Aorta (tissue), 5 donors: ENCODE measurements at regions not wholly inside any gene's neighbourhood (a gene's known extent, or its start where the extent isn't known, plus 50 kb on each side); places are given as distances from the start of the nearest gene placed in this dataset.

ENCODE experiments used
- ATAC-seq: fragments of 200-7000 bp; cut with Tn5 transposase; one replicate; pipeline ENCODE4 v1.9.1; 2022; ENCODE audit warnings: moderate library complexity; ENCODE audit not compliant: low FRiP score
- DNase-seq, 2 donors: peaks; one replicate each; pipeline ENCODE4 v3.0.0-alpha.2; 2020
- H3K27ac ChIP-seq, 2 donors: one replicate each; pipeline ENCODE4 v1.5.1; 2013; ENCODE audit warnings: low read length in 2 of 2, mild to moderate bottlenecking in 2 of 2, moderate library complexity in 2 of 2, control low read depth in 1 of 2, inconsistent platforms in 1 of 2, low read depth in 1 of 2
- H3K27me3 ChIP-seq, 2 donors: one replicate each; pipeline ENCODE4 v1.6.1; 2013; ENCODE audit warnings: control low read depth in 1 of 2, low read length in 1 of 2, mild to moderate bottlenecking in 1 of 2, moderate library complexity in 1 of 2; ENCODE audit not compliant: insufficient read depth in 2 of 2, control insufficient read depth in 1 of 2
- H3K36me3 ChIP-seq, 2 donors: one replicate each; pipeline ENCODE4 v1.6.1; 2013; ENCODE audit warnings: control low read depth in 1 of 2, low read length in 1 of 2, mild to moderate bottlenecking in 1 of 2; ENCODE audit not compliant: insufficient read depth in 2 of 2, control insufficient read depth in 1 of 2
- H3K4me1 ChIP-seq, 2 donors: one replicate each; pipeline ENCODE4 v1.6.1; 2013; ENCODE audit warnings: low read length in 2 of 2, control low read depth in 1 of 2, mild to moderate bottlenecking in 1 of 2, moderate library complexity in 1 of 2; ENCODE audit not compliant: insufficient read depth in 2 of 2, control insufficient read depth in 1 of 2
- H3K4me3 ChIP-seq, 2 donors: one replicate each; pipeline ENCODE4 v1.5.1; 2013; ENCODE audit warnings: low read length in 2 of 2, control low read depth in 1 of 2, mild to moderate bottlenecking in 1 of 2
- H3K9me3 ChIP-seq: one replicate; pipeline ENCODE4 v1.6.1; 2013; ENCODE audit warnings: mild to moderate bottlenecking, low read length; ENCODE audit not compliant: control insufficient read depth
- WGBS, 2 donors: extraction: QIAGEN DNeasy Blood & Tissue Kit; methylation state at CpG; one replicate each; pipeline ENCODE4 v1.1.7; 2013; 5-methylcytosine and 5-hydroxymethylcytosine counted together
- intact Hi-C, 2 donors: fragments of 100-400 bp; cut with DNase I; formaldehyde crosslinking; loops; one replicate each; pipeline versions ENCODE4 v1.14.2 to v1.15.0; 2022
- donor health status: healthy with polysubstance abuse.
- donor health status: Bipolar disorder and iron deficiency.
- donor health status: DM: no; HTN: no; CAD: no.
- donor health status: DM: no; HTN: no; CAD: no.
- donor health status: DM: yes; HTN: yes; CAD: no.

DNA sequence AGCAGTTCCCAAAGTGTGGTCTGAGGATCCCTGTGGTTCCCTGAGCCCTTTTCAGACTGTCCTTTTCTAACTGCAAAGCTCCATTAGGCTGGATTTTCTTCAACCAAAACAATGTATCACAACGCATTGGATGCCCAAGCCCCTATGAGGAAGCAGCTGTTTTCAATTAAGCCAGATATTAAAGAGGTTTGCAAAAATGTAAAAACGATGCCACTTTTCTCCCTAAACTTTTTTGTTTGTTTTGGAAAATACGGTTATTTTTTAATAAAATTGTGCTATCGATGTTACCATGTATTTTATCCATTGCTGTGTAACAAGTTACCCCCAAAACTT is 170.4 kb upstream of the BCOR start:
- H3K27me3 ChIP-seq, result no peaks in the 10 kb centered on the region
- H3K9me3 ChIP-seq, result no peaks in the 10 kb centered on the region
- WGBS, 2 donors, result 47% methylated on average over 4 of the region's 4 CpGs
- H3K4me3 ChIP-seq, result no peak overlapping the region
- peak overlapping the region in 1 of 2 donors; percentile 87 for H3K27ac ChIP-seq
- intact Hi-C loops, result loop anchor here (5.0 to 10.0 kb wide), 4 partner anchors 363 to 541 kb away; no protein-coding TSS in a partner anchor
- no peak for ATAC-seq
- no peaks in the 10 kb centered on the region for H3K36me3 ChIP-seq
- H3K4me1 ChIP-seq, result no peaks in the 10 kb centered on the region
- no peak for DNase-seq

DNA sequence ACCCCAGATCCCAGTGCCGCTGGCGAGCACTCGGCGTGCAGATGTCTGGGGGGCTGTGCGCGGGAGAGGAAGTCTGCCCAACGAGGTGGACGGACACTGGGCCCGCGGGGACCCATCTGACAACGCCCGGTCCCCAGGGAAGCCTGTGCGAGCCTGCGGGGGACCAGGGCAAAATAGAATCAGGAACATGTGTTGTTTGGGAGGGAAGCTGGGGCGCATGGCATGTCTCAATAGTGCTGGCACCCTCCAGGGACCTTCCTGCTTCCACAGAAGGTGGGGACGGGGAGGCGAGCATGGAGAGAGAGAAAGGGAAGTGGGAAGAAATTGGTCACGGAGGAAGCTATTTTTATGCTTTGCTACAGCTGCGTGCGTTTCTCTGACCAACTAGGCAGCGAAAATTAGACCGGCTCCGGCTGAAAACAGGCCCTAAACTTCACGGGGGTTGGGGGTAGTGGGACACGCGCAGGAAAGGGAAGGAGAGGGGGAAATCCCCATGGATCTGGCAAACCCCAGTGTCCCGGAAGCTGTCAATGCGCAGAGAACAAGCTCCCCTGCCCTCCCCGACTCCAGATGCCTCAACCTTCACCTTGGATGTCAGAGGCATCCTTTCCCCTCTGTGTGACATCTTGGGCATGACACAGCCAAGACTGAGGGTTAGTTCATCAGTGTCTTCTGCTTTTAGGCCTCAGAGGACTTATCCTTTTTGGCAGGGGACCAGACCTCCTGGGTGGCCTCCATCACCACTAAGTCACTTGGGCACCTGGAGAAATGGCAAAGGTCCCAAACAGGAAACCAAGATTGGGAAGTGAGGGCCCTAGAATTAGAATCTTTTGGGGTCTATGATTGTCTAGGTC is 169.8 kb upstream of the BCOR start:
- Histone ChIP-seq H3K27ac (peak overlapping the region; percentile 2 to 87), H3K4me3 (no peak overlapping the region), H3K27me3 (no peaks in the 10 kb centered on the region), H3K9me3 (no peaks in the 10 kb centered on the region), H3K4me1 (no peaks in the 10 kb centered on the region), H3K36me3 (no peaks in the 10 kb centered on the region)
- intact Hi-C loops, result loop anchor here (2.0 to 10.0 kb wide), 5 partner anchors 93 to 540 kb away; no protein-coding TSS in a partner anchor
- DNase-seq (peak; percentile 73 to 77), ATAC-seq (peak; percentile 24)
- WGBS, 2 donors, result 1 to 12% methylated on average over 28 to 29 of the region's 29 CpGs

DNA sequence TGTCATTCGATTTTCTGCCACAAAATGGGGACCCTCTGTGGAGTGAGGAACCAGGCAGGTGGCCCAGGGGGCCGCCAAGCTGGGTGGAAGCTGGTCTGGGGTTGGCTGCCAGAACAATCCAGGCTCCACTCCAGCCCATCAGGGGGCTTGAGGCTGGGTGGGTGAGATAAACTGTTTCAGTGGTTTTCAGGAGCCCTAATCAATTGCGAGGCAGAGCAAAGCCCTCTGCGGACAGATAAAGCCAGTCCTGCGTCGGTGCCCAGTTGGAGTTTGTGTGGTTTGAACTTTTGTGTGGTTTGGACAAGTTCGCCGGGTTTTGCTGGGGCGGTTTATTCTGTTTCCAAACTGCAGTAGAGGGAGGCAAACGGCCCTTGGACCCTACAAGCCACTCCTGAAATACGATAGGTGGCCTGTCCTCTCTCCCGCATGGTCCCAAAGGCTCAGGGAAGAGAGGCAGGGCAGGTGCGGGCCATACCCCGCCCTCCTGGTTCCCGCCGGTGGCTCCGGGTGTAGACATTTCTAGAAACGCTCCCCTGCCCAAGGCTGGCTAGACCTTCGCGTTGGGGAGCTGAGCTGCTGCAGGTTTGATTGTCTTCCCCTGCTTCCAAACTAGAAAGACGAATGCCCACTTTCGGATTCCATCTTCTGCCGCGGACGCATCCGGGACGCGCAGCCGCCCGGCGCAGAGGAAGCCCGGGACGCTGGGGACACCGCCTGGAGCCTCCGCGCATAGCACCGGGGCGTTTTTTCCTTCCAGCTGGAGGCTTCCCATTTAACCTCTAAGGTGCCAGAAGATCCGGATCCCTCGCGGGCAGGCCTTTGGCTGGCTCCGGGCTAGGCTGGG is 169.0 kb upstream of the BCOR start:
- Histone ChIP-seq H3K27ac (peak overlapping the region; percentile 2 to 87), H3K27me3 (no peaks in the 10 kb centered on the region), H3K4me1 (no peaks in the 10 kb centered on the region), H3K9me3 (no peaks in the 10 kb centered on the region), H3K36me3 (no peaks in the 10 kb centered on the region), H3K4me3 (peak overlapping the region in 1 of 2 donors; percentile 75)
- ATAC-seq (peak; percentile 88), DNase-seq (peak; percentile 75 to 88)
- intact Hi-C loops, result loop anchor here (2.0 to 10.0 kb wide), 5 partner anchors 92 to 539 kb away; no protein-coding TSS in a partner anchor
- 3 to 9% methylated on average over 42 of the region's 42 CpGs for WGBS, 2 donors

DNA sequence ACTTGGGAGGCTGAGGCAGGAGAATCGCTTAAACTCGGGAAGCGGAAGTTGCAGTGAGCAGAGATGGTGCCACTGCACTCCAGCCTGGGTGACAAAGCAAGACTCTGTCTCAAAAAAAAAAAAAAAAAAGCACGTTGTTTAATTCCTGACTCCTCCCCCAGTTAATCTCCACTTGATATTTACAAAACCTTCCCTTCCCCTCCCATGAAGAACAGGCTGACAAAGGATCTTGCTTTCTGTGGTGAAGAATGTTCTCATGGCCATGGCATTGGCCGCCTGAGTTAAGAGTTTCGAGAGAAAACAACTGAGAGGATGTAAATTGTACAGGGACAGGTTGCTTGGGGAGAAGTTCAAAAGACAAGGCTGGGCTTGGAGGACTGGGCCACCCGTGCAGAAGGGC is 168.2 kb upstream of the BCOR start:
- Histone ChIP-seq H3K36me3 (no peaks in the 10 kb centered on the region), H3K27me3 (no peaks in the 10 kb centered on the region), H3K9me3 (no peaks in the 10 kb centered on the region), H3K27ac (no peak overlapping the region), H3K4me3 (no peak overlapping the region), H3K4me1 (no peaks in the 10 kb centered on the region)
- intact Hi-C loops, result loop anchor here (2.0 to 10.0 kb wide), 5 partner anchors 91 to 539 kb away; no protein-coding TSS in a partner anchor
- DNase-seq, result no peak
- ATAC-seq, result no peak
- WGBS, 2 donors, result 73 to 76% methylated on average over 7 of the region's 7 CpGs

DNA sequence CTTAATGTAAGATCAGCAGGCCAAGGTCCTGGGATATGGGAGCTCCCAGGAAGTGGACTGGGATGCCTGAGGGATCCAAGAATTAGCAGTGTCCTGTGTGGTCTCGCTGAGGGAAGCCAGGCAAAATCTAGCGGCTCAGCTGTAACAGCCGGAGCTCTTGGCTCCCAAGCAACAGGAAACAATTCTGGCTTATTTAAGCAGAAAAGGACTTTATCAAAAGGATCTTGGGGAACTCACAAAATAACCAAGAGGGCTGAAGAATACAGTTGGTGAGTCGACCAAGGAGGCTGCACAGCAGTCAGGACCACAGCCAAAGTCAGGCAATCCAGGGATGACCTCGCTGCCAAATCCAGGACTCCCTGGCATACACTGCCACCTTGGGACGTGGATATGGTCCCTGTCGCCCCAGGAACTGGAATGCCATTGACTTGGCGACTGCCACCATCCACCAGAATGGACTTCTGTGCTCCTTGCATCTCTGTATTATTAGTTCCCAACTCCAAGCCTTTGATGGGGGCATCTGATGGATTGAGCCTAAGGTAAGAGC is 165.3 kb upstream of the BCOR start:
- intact Hi-C loops, result loop anchor here in 1 of 2 donors (10.0 kb wide), 2 partner anchors 358 to 448 kb away; no protein-coding TSS in a partner anchor
- Histone ChIP-seq H3K27me3 (no peaks in the 10 kb centered on the region), H3K4me1 (no peaks in the 10 kb centered on the region), H3K9me3 (no peaks in the 10 kb centered on the region), H3K4me3 (no peak overlapping the region), H3K36me3 (no peaks in the 10 kb centered on the region), H3K27ac (peak overlapping the region in 1 of 2 donors; percentile 78)
- DNase-seq (no peak), ATAC-seq (no peak)
- 16 to 40% methylated on average over 8 of the region's 8 CpGs for WGBS, 2 donors

DNA sequence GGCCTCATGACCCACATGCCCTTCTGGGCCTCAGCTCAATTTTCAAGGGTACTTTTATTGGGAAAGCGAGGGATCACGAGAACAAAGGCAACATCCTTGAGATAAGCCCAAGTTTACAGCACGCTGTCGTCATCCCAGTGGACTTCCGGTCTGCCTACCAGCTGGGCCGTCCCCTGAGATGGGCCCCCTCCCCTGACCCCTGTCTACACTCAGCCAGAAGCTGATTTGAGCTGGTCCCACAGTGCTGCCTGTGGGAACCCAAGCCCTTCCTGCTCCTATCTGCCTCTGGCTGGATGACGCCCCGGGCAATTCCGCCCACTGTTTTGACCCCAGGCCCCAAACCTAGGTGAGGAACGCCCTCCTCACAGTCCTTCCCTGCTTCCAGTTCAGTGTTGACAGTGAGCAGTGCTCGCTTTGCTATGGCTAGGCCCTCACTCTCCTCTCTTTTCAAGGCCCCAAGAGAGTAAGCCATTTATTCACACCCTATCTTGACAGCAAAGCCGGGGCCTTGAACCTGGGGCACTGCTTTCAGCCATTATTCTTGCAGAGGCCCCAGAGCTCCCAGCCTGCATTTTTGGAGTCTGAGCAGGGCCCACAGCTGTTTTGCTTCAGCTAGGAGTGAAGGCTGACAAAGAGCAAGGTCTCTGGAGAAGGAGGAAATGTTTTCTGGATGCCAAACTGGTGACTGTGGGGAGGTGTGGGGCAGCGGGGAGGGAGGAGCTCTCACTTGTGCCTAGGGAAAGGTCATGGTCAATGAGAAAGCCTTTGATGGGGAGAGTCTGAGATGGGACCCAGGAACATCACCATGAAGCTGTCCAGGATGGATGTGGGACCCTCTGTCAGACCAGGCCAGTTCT is 164.6 kb upstream of the BCOR start:
- ATAC-seq, result peak; percentile 19
- peak overlapping the region in 1 of 2 donors; percentile 78 for H3K27ac ChIP-seq

DNA sequence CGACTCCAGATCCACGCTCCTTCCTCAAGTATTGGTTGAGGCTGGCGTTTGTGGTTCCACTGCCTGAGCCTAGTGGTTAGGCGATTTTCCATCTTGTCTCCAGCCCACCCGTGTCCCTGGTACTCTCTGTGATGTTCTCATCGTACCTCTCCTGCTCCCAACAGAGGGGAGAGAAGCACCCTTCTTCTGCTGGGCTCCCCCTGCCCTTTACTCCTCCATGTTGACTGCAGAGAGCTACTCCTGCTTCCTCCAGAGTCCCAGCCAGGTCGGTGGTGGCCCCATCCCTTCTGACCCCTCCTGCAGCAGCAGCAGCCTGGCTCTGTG is 164.0 kb upstream of the BCOR start:
- DNase-seq (no peak), ATAC-seq (no peak)
- 75 to 84% methylated on average over 7 of the region's 7 CpGs for WGBS, 2 donors
- H3K36me3 ChIP-seq, result no peaks in the 10 kb centered on the region
- intact Hi-C loops, result loop anchor here in 1 of 2 donors (10.0 kb wide), 2 partner anchors 357 to 447 kb away; no protein-coding TSS in a partner anchor
- H3K27ac ChIP-seq, result no peak overlapping the region
- no peaks in the 10 kb centered on the region for H3K4me1 ChIP-seq
- no peak overlapping the region for H3K4me3 ChIP-seq
- H3K27me3 ChIP-seq, result no peaks in the 10 kb centered on the region
- H3K9me3 ChIP-seq, result no peaks in the 10 kb centered on the region

More for the DNA sequence above, 164.6 kb upstream of the BCOR start:
- H3K4me1 ChIP-seq, result no peaks in the 10 kb centered on the region
- intact Hi-C loops, result loop anchor here in 1 of 2 donors (10.0 kb wide), 2 partner anchors 358 to 448 kb away; no protein-coding TSS in a partner anchor
- no peaks in the 10 kb centered on the region for H3K9me3 ChIP-seq
- peak in 1 of 2 donors; percentile 60 for DNase-seq
- no peaks in the 10 kb centered on the region for H3K27me3 ChIP-seq
- 54 to 62% methylated on average over 13 of the region's 13 CpGs for WGBS, 2 donors
- H3K36me3 ChIP-seq, result no peaks in the 10 kb centered on the region
- no peak overlapping the region for H3K4me3 ChIP-seq
